MM.1S (cell line): ENCODE measurements at regions not wholly inside any gene's neighbourhood (a gene's known extent, or its start where the extent isn't known, plus 50 kb on each side); places are given as distances from the start of the nearest gene placed in this dataset.
"Not testable (repeated sequence)": the region's sequence is repeated elsewhere in the genome, so short reads cannot be mapped to it uniquely, and the experiment has no call there.

Experiments used
- CTCF ChIP-seq: fragments of 300-600 bp; sonication (generic); IDR thresholded peaks from 2 replicates; pipeline ENCODE4 v1.5.1; 2016; ENCODE audit warnings: antibody characterized with exemption, low read length, mixed read lengths
- EZH2 ChIP-seq: fragments of 300-600 bp; sonication (generic); optimal IDR thresholded peaks from 2 replicates; pipeline ENCODE3; 2017; ENCODE audit warnings: low read depth, mild to moderate bottlenecking, antibody characterized with exemption, low read length, mixed read lengths
- EZH2phosphoT487 ChIP-seq: fragments of 300-600 bp; sonication (generic); IDR thresholded peaks from 2 replicates; pipeline ENCODE4 v1.6.1; 2018; ENCODE audit warnings: antibody characterized with exemption, low read length

- TF ChIP-seq CTCF, EZH2, EZH2phosphoT487: not testable (repeated sequence)
These were observed 543.9 kb upstream of the B3GAT1 start for GRCh38 chr11:134955970-134956369.
